Stimulated activated CD4-positive, alpha-beta T cell treated with anti-CD3 and anti-CD28 coated beads, Interleukin-2, amount 100 ng/mL, for 4 hours (primary cell): ENCODE measurements at regions not wholly inside any gene's neighbourhood (a gene's known extent, or its start where the extent isn't known, plus 50 kb on each side); places are given as distances from the start of the nearest gene placed in this dataset.
"Not testable (repeated sequence)": the region's sequence is repeated elsewhere in the genome, so short reads cannot be mapped to it uniquely, and the experiment has no call there.

Experiments
- DNase-seq: peaks from one replicate; pipeline ENCODE4 v3.0.0-alpha.2; 2020; ENCODE audit warnings: low read depth

GRCh38 chr3:150300852-150301517 lies 107.1 kb upstream of the TSC22D2 start:
- no peak for DNase-seq

- no peak for DNase-seq
Observed at GRCh38 chr3:150300388-150300787, 107.7 kb upstream of the TSC22D2 start.

DNA sequence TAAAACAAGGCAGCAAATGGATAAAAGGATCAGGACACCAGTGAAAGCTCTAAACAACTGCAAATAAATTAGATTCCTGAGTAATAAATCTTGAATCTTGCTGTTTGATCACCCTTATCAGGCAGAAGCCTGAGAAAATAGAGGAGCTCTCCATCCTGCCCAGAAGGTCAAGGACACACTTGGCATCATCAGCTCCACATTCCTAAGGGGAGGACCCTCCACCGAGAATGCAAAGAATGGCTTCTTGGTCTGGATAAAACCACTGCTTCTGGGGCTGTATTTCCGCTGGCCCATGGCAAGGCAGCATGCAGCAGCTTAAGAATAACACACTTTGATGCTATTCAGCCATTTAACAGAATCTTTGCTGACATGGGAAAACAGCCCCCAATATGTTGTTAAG lies 108.9 kb upstream of the TSC22D2 start:
- no peak for DNase-seq

DNA sequence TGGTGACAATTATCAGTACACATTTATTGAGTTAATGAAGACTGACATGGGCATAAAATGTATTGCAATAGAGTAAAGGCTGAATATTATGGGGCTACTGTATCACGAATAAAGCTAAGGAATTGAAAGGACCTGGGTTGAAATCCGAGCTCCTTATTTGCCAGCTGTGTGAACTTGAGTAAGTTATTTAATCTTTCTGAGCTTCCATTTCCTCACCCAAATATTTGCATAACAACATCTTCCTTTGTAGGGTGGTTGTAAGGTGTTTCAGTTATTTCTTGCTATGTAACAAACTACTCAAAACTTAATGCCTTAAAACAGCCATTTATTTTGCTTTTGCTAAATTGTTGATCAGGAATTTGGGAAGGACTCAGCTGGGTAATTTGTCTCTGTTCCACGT lies 111.1 kb upstream of the TSC22D2 start:
- no peak for DNase-seq

GRCh38 chr3:150296123-150296735 lies 111.9 kb upstream of the TSC22D2 start:
- no peak for DNase-seq

- DNase-seq = no peak
Observed at GRCh38 chr3:150293401-150294001, 114.6 kb upstream of the TSC22D2 start.

- no peak for DNase-seq
Observed at GRCh38 chr3:150292891-150293290, 115.2 kb upstream of the TSC22D2 start.

DNA sequence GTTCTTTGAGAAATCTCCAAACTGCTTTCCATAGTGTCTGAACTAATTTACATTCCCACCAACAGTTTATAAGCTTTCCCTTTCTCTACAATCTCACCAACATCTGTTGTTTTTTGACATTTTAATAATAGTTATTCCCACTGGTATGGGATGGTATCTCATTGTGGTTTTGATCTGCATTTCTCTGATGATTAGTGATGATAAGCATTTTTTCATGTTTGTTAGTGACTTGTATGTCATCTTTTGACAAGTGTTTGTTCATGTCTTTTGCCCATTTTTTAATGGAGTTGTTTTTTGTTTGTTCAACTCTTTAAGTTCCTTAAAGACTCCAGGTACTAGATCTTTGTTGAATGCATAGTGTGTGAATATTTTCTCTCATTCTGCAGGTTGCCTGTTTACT lies 116.6 kb upstream of the TSC22D2 start:
- DNase-seq = no peak

DNA sequence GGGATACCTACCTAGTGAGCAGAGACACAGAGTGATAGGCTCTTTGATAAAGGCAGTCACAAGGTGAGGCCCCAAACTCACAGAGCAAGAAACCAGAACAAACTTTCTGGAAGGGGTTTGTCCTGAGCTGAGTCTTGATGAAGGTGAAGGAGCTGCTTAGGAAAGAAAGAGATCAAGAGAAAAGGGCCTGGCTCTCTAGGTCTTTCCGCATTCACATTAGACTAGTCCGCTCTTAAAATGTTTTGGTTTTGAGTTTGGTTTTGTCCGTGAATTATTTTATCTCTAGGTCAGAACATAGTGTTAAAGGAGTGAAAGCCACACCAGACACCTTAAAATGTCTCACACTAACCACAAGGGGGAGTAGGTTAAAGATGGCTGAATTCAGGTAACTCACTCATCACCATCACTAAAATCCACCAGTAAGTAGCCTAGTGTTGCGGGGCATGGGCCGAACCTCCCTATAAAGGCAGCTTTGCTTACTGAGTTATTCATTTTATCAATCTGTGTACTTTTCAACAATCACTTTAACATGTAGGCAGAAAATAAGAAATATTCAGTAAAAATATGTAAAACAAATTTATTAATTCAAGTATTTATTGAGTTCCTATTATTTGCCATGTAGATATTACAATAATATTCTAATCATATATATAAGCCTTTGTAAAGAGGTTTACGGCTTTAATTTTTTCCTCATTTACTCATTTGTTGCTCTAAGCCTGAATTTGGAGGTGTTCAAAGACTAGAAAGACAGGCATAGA lies 121.5 kb upstream of the TSC22D2 start:
- no peak for DNase-seq

DNA sequence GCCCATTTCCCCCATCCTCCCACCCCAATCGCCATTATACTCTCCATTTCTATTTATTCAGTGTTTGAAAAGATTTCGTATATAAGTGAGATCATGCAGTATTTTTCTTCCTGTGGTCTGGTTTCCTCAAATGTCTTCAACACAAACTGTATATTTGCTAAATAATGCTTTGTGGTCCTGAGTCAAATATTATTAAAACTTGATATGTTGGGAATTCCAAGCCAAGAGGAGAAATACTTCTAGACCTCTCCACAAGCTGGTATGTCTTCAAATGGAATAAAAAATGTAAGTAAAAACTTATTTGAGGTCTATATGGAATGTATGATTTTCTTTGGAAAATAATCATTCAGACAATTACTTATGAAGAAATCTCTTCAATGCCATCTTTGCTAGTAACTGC lies 122.5 kb upstream of the TSC22D2 start:
- no peak for DNase-seq

GRCh38 chr3:150278843-150279381 lies 129.2 kb upstream of the TSC22D2 start:
- no peak for DNase-seq

DNA sequence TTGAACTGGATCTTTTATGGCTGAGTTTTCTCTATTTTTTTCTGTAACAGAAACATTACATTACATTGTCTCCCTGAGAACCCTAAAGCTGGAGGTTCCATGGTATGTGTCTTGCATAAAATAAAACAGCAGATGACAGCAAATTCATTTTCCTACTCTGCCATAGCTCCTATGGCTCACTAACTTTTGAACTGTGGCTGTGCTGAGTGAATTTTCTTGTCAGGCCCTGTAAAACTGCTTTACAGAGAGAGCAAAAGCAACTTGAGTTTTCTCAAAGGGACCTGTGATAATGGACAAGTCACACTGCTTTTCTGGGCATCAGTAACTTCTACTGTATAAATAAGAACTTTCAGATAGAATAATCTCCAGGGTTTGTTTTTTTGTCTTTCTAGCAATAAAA lies 129.9 kb upstream of the TSC22D2 start:
- no peak for DNase-seq

DNA sequence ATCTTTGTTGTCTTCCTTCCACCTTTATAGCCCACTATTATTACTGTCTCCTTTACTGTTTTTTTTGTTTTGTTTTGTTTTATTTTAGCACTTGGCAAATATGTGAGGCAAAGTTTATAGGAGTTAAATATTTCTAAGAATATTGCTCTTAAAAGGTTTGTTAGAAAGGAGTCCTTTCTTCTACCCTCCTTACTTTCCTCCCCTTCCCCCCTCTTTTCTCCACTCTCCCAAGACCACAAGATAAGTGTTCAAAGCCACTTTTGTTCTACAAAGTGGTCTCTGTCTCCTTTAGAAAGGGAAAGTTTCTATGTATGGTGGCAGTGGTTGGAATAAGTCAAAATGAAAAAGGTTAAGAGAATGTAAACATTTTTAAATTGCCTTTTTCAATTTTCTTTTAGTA lies 130.7 kb upstream of the TSC22D2 start:
- DNase-seq = no peak

GRCh38 chr3:150275941-150276340 lies 132.2 kb upstream of the TSC22D2 start:
- no peak for DNase-seq

DNA sequence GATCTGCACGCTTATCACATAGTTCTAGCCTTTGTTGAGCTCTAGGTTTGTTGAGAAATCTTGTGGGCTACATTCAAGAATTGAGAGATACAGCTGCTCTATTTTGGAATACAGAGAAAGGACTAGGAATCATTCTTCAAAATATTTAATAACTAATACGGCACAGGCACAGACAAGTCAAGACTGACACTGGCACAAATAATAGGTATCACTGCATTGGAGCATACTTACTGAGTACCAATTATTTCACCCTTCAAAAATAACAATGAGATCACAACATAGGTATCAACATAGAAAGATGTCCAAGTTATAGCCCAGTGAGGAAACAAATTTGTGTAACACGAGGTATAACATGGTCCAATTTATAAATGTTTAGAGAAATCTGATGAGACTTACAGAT lies 133.7 kb upstream of the TSC22D2 start:
- DNase-seq = no peak

DNA sequence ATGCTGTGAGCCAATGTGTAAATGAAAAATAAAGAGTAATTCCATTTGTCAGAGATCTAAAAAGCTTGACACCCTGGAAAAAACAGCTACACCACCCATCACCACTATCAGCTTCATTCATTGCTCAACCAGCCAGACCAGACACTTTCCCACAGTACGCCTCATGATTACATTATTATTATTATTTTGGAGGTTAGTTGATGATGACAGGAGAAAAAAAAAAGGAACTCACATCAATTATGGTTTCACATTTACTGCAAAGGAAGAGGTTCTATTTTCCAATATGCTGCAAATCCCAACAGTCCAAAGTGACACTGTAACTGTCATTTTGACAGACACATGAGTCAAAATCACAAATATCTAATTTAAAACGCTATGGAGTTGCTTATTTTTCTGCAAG lies 134.7 kb upstream of the TSC22D2 start:
- DNase-seq = no peak

- no peak for DNase-seq
Observed at GRCh38 chr3:150271591-150271960, 136.5 kb upstream of the TSC22D2 start.

GRCh38 chr3:150270883-150271590 lies 137.1 kb upstream of the TSC22D2 start:
- DNase-seq = no peak

DNA sequence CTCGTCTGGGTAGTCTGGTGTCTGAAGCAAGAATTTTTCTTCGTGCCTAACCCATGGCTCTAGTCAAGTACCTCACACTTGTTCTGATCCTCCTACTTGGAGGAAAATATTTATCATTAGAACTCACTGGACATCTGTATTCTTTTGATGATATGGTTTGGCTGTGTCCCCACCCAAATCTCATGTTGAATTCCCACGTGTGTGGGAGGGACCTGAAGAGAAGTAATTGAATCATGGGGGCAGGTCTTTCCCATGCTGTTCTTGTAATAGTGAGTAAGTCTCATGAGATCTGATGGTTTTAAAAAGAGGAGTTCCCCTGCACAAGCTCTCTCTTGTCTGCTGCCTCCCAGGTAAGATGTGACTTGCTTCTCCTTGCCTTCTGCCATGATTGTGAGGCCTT lies 137.7 kb upstream of the TSC22D2 start:
- DNase-seq = not testable (repeated sequence)

DNA sequence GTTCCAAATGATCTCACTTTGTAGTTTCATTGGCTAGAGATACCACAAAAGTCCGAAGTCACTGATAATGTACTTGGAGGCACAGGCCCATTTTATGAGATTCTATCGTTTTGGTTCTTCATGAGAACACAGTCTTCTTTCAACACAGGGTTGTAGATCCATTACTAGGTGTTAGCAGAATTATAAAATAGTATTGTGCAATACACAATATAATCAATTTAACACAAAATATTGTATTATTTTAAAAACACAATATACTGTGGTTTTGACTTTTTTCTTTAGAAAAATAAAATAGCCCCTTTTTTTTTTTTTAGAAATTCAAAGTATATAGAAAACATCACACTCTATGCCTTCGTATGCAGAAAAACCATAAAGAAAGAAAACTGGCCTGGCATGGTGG lies 138.6 kb upstream of the TSC22D2 start:
- DNase-seq = no peak

GRCh38 chr3:150268426-150269391 lies 139.4 kb upstream of the TSC22D2 start:
- DNase-seq = no peak
